Heart right ventricle (tissue), 16 donors: ENCODE measurements at regions not wholly inside any gene's neighbourhood (a gene's known extent, or its start where the extent isn't known, plus 50 kb on each side); places are given as distances from the start of the nearest gene placed in this dataset.

Source experiments
- ATAC-seq, 8 donors: fragments of 200-7000 bp; cut with Tn5 transposase; one replicate each; pipeline ENCODE4 v1.9.1; 2020; ENCODE audit warnings: mild to moderate bottlenecking in 8 of 8, moderate library complexity in 8 of 8, moderate number of reproducible peaks in 1 of 8
- DNase-seq, 2 donors: peaks; one replicate each; pipeline ENCODE4 v3.0.0-alpha.2; 2020
- H3K27ac ChIP-seq, 10 donors: fragments of 200-600 bp; sonication (generic) in 2 of 10; one replicate each; pipeline versions ENCODE4 v1.5.0 to v1.8.0; 2020 to 2022; ENCODE audit warnings: mild to moderate bottlenecking in 3 of 10
- H3K27me3 ChIP-seq, 7 donors: fragments of 200-600 bp; one replicate each; pipeline ENCODE4 v1.8.0; 2021 to 2022; ENCODE audit warnings: mild to moderate bottlenecking in 2 of 7
- H3K36me3 ChIP-seq, 9 donors: fragments of 200-600 bp; sonication (generic) in 1 of 9; one replicate each; pipeline versions ENCODE4 v1.5.0 to v1.8.0; 2020 to 2022; ENCODE audit warnings: mild to moderate bottlenecking in 2 of 9
- H3K4me1 ChIP-seq, 9 donors: fragments of 200-600 bp; sonication (generic) in 1 of 9; one replicate each; pipeline versions ENCODE4 v1.5.0 to v1.8.0; 2020 to 2022; ENCODE audit warnings: mild to moderate bottlenecking in 4 of 9
- H3K4me3 ChIP-seq, 10 donors: fragments of 200-600 bp; sonication (generic) in 2 of 10; one replicate each; pipeline versions ENCODE4 v1.5.0 to v1.8.0; 2020 to 2022; ENCODE audit warnings: mild to moderate bottlenecking in 7 of 10, moderate library complexity in 2 of 10
- H3K9me3 ChIP-seq, 11 donors: fragments of 200-600 bp in 10 of 11; sonication (generic) in 2 of 11; one replicate each; pipeline versions ENCODE4 v1.5.0 to v1.8.0; 2013 to 2022; ENCODE audit warnings: mild to moderate bottlenecking in 2 of 11, control low read depth in 1 of 11, moderate library complexity in 1 of 11
- WGBS, 2 donors: extraction: QIAGEN DNeasy Blood & Tissue Kit; methylation state at CpG; one replicate each; pipeline ENCODE4 v1.1.7; 2013; ENCODE audit warnings: inconsistent platforms in 1 of 2; 5-methylcytosine and 5-hydroxymethylcytosine counted together
- intact Hi-C, 10 donors: fragments of 100-400 bp; cut with DNase I; formaldehyde crosslinking; loops; one replicate each; pipeline versions ENCODE4 v1.11.1 to v1.14.2; 2022
- TF ChIP-seq, protein P1 (sequence below), 9 donors: fragments of 200-600 bp; sonication (generic) in 2 of 9; IDR thresholded peaks; one replicate each; pipeline versions ENCODE4 v1.5.0 to v1.8.0; 2021 to 2022; ENCODE audit warnings: antibody characterized with exemption in 9 of 9, mild to moderate bottlenecking in 5 of 9, moderate library complexity in 1 of 9
- donor health status: Arrhythmogenic right ventricular cardiomyopathy.
- donor health status: ischemic (EF 13 %, LVEDD 7.1; RV severe dilation, severe dysfunction).
- donor health status: healthy with polysubstance abuse.
- donor health status: DM: no; HTN: yes; CAD: no.
- donor health status: DM: no; HTN: no; CAD: no.
- donor health status: ischemic (EF 25% LVEDD 6.9; RV normal size, moderate dysfunction).
- donor health status: ischemic (EF 25% LVEDD 5.7; RV mildly dilated, moderate dysfunction).
- donor health status: healthy.
- donor health status: DM: yes; HTN: yes; CAD: no.
- donor health status: Ischemic cardiomyopathy.
- donor health status: ischemic (EF 35%, LVEDD 5.7; RV mildly dilated, moderate dysfunction).
- donor health status: nonischemic (EF 11% LVEDD 7.7; RV severe dilation, severe dysfunction).
- donor health status: DM: yes; HTN: yes; CAD: no.
- donor health status: PGD.
- donor health status: ischemic (EF 29% LVEDD 5.4; RV normal size, mild dysfunction).
- donor health status: nonischemic (EF 23%, LVEDD 6.1; RV moderate dilation, normal function).

DNA sequence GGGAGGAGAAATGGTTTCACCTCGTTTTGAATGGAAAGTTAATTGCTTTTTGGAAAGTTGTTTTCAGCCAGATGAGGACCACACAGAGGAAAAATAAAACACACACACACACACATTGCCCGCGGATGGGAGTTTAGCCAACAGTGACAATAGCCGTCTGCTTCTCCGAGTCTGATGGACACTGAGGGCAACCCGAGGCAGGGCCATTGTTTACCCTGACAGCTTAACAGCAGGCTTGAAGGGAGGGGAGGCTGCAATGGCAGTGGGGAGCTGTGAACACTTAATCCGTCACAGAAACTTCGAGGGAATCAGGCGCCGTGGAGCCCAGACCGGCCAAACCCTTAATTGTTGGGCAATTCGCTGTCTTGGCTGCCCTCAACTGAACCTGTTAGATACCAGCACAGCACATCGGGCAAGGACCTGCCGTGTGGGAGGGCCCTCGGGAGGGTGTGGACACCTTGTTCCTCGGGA lies 145.9 kb downstream of the ACKR3 start:
- no peak overlapping the region for H3K27ac ChIP-seq
- H3K36me3 ChIP-seq = no peaks in the 10 kb centered on the region
- WGBS, 2 donors = 57 to 68% methylated on average over 16 of the region's 16 CpGs
- TF ChIP-seq, protein P1, sequence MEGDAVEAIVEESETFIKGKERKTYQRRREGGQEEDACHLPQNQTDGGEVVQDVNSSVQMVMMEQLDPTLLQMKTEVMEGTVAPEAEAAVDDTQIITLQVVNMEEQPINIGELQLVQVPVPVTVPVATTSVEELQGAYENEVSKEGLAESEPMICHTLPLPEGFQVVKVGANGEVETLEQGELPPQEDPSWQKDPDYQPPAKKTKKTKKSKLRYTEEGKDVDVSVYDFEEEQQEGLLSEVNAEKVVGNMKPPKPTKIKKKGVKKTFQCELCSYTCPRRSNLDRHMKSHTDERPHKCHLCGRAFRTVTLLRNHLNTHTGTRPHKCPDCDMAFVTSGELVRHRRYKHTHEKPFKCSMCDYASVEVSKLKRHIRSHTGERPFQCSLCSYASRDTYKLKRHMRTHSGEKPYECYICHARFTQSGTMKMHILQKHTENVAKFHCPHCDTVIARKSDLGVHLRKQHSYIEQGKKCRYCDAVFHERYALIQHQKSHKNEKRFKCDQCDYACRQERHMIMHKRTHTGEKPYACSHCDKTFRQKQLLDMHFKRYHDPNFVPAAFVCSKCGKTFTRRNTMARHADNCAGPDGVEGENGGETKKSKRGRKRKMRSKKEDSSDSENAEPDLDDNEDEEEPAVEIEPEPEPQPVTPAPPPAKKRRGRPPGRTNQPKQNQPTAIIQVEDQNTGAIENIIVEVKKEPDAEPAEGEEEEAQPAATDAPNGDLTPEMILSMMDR (IDR thresholded peaks at IDR 0.05) = no peak
- no peaks in the 10 kb centered on the region for H3K9me3 ChIP-seq
- H3K4me3 ChIP-seq = no peak overlapping the region
- H3K4me1 ChIP-seq = peaks cover 0 to 44% (median 10%) of the 10 kb centered on the region in 9 donors
- H3K27me3 ChIP-seq = peaks cover 0 to 11% (median 0%) of the 10 kb centered on the region in 7 donors
- DNase-seq (no peak), ATAC-seq (no peak)
- intact Hi-C loops = no loop called here

DNA sequence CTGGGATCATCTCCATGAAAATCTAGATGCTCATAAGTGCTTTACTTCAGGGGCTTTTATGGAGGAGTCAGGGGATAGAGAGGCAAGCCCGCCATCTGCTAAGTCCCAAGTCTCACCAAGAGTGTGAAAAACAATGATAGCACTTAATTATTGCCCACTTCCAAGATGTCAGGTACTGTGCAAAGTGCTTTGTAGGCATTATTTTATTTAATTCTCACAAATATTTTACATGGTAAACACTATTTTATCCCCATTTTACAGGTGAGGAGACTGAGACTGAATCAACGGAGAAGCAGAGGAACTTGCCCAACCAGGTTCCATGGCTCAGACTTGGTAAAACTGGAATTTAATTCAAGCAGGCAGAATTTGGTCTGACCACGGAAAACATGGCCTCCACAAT lies 147.5 kb downstream of the ACKR3 start:
- TF ChIP-seq, protein P1 (IDR thresholded peaks at IDR 0.05) = no peak
- H3K27me3 ChIP-seq = peaks cover 0 to 11% (median 0%) of the 10 kb centered on the region in 7 donors
- no peak for DNase-seq

DNA sequence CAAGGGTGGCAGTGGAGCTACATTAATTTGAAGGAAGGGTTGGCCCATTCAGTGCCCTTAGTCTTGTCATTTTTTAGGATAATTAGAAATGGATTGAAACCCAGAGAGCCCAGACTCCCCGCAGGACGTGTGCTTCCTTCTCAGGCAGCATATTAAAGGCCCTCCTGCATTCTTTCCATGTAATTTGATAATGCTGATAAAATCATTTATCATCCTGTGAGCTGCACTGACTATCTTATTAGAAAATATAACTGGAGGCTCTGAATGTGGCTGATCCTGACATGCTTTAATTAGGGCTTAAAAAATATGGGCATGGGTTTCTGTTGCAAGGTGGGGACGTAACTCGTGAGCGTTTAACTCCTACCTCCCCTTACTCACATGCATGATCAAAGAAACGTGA lies 148.1 kb downstream of the ACKR3 start:
- no peak for ATAC-seq
- 82 to 86% methylated on average over 6 of the region's 6 CpGs for WGBS, 2 donors
- Histone ChIP-seq H3K36me3 (no peaks in the 10 kb centered on the region), H3K9me3 (no peaks in the 10 kb centered on the region), H3K4me3 (no peak overlapping the region), H3K27me3 (peaks cover 0 to 11% (median 0%) of the 10 kb centered on the region in 7 donors), H3K4me1 (peaks cover 0 to 36% (median 2%) of the 10 kb centered on the region in 9 donors), H3K27ac (no peak overlapping the region)
- TF ChIP-seq, protein P1 (IDR thresholded peaks at IDR 0.05) = no peak
- intact Hi-C loops = no loop called here
- no peak for DNase-seq

More for the DNA sequence above, 147.5 kb downstream of the ACKR3 start:
- no peak for ATAC-seq
- Histone ChIP-seq H3K9me3 (no peaks in the 10 kb centered on the region), H3K27ac (no peak overlapping the region), H3K4me1 (peaks cover 0 to 41% (median 8%) of the 10 kb centered on the region in 9 donors), H3K4me3 (no peak overlapping the region), H3K36me3 (no peaks in the 10 kb centered on the region)
- 99% methylated on average over 3 of the region's 3 CpGs for WGBS, 2 donors
- intact Hi-C loops = no loop called here

DNA sequence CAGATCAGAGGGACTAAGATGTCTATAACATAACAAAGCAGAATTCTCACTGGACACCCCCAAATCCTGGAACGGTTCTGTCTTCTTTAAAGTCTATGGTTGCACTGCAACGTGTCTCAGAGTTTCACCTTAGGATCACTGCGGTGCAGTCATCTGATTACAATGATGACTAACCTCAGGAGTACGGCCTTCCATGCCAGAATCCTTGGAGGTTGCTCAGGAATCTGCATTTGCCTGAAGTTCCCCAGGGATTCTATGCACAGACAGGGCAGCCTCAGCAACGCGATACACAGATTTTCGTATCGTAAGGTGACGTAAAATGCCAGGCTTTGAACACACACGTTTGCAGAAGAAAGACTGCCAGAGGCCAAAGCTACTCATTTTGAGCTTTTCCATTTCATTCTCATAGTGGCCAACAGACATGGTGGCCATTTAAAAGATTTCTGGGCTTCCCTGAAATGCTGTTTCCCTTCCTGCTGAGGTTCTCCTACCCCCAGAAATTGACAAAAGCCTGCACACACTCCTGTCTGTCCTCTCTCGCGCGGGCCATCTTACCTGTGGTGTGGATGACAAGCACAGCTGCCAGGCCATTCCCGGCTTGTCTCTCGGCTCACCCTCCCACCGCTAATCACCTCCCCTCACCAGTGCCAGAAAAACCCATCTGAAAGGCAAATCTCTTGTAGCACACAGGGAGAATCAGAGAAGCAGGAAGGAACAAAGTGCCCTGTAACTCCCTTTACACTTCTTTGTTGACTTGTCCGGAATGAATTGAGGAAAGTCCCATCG lies 148.8 kb downstream of the ACKR3 start:
- intact Hi-C loops = no loop called here
- Histone ChIP-seq H3K4me1 (peaks cover 0 to 30% (median 0%) of the 10 kb centered on the region in 9 donors), H3K36me3 (no peaks in the 10 kb centered on the region), H3K4me3 (no peak overlapping the region), H3K27ac (no peak overlapping the region), H3K27me3 (peaks cover 0 to 11% (median 0%) of the 10 kb centered on the region in 7 donors), H3K9me3 (no peaks in the 10 kb centered on the region)
- WGBS, 2 donors = 92 to 94% methylated on average over 18 of the region's 18 CpGs
- no peak for ATAC-seq
- TF ChIP-seq, protein P1 (IDR thresholded peaks at IDR 0.05) = no peak
- no peak for DNase-seq
